NCI-H2171 treated with DMSO at 0.1 percent for 48 hours (cell line): ENCODE measurements at regions not wholly inside any gene's neighbourhood (a gene's known extent, or its start where the extent isn't known, plus 50 kb on each side); places are given as distances from the start of the nearest gene placed in this dataset.
A peak's percentile ranks its signal among the peaks of the same experiment; 100 is the strongest.
"Not testable (repeated sequence)": the region's sequence is repeated elsewhere in the genome, so short reads cannot be mapped to it uniquely, and the experiment has no call there.

Experiments
- DNase-seq: peaks from one replicate; lab custom pipeline; 2025; lab: John Stamatoyannopoulos, UW

DNA sequence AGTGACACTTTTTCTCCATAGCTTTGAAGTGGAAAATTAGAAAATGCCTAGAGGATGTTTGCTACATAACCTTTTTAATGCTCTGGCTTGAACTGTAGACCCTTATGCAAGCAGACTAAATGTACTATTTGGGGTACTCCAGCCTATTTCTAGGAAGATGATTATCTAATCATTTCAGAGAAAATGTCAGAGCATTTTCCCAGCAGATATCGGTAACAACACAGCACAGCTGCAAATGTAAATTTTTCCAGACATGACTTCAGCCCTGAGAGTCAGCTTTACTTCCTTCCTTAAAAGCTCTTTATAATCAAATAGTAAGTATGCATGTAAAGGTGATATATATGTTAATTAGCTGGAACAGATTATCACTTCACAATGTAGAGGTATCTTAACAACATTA is 1647.1 kb downstream of the SUCLG1 start:
- no peak for DNase-seq

DNA sequence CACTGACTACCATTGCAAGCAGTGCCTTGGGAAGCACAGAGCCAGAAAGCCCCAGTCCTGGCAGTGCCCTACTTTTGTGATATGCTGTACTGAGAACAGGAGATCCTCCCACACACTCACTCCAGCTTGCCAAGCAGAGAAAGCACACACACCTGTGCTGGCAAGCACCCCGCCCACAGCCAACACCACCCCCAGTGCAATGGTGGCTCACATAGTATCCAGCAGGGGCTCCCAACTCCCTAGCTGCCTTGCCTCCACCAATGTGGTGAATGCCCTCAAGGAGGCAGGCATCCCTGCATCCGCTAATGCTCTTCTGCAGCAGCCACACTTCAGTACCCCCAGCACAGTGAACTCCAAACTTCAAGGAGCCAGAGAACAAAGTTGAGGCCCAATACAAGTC is 1655.8 kb downstream of the SUCLG1 start:
- no peak for DNase-seq

DNA sequence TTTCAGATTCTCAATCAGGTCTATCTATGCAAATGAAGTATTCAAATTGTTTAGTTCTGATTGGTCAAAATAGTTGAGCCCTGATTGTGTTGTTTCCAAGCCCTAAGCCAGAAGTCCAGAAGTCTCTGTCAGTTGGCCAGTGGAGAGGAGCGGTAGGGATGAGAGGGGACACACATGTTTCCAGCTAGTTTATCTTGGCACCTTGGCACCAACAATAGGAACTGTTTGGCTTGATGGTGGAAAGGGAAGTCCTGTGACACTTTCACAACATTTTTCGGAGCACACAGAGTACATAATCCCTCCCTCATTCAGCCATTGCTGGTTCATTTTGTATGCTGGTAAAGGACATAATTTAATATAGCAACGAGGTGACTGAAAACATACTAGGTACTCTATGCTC is 1661.6 kb downstream of the SUCLG1 start:
- DNase-seq, result no peak

DNA sequence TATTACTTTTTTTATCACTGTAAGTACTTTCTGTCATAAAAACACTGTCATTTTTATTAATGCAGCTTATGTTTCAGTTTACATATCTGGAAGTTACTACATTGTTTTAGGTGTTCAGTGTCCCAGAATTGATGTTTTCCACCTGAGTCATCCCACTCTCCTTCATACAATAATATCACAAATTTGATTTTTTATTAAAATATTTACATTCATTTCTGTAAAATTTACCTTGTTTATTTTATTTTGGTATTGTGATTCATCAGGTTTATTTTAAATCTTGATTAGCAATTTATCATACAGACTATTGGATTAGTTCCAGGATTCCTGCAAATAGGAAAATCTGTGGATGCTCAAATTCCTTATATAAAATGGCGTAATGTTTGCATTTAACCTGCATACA is 1662.9 kb downstream of the SUCLG1 start:
- no peak for DNase-seq

DNA sequence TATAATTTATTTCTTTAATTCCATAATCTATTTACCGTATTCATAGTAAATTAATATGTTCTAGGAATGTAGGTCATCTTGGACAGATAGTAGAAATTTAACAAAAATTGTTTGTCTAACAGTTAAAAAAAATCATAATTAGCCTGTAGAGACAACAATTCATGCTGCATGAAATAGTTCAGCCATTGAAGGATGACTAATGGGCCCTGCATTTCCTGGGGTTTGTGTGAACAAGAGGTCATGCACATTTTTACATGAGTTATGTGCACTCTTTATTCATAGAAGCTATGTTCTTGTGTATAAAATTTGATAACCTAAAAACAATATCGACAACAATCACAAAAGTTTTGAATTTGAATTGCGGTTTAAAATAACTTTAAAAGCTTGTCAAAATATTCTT is 1663.6 kb downstream of the SUCLG1 start:
- DNase-seq, result no peak

DNA sequence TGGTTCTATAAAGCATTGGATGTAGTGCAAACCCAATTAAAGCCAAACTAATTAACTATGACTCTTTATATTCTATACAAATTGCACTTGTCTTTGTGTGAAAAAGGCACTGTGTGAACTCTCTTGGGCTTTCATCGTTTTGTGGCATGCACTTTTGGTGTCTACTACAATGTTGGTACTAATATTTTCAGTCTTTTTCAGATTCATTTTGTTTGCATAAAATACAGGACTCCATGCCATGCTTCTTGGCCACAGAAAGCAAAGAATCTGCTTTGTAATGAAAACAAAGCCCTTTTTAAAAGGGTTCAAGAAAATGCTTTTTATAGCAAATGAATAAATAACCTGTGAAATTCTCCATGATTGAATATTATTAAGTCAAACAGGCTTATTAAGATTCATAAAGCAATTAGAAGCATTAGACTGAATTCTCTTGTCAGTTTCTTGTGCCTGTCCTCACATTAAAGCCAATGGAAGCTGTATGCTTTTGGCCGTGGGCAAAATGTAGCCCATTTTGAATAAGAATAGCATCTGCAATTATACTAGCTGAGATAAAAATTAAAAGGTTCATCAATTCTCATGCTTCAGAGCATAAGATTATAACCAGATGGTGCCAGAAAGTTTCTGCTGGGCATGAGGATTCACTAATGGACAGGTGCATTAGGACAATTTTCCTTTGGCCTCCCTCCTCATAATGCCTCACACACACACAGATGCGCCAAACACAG is 1665.2 kb downstream of the SUCLG1 start:
- no peak for DNase-seq

DNA sequence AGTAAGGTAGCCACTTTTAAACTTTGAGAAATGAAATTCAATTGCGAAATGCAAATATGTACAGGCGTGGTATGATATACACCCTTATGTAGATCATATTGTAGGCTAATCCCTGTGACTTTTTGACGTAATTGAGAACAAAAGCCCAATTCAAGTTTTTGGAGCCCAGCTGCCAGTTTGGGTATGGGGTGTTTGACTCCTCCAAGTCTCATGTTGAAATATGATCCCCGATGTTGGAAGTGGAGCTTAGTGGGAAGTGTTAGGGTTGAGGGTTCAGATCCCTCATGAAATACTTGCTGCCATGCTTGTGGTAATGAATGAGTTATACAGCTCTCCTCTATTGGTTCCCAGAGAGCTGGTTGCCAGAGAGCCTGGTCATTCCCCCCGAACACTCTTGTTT is 1666.8 kb downstream of the SUCLG1 start:
- no peak for DNase-seq

DNA sequence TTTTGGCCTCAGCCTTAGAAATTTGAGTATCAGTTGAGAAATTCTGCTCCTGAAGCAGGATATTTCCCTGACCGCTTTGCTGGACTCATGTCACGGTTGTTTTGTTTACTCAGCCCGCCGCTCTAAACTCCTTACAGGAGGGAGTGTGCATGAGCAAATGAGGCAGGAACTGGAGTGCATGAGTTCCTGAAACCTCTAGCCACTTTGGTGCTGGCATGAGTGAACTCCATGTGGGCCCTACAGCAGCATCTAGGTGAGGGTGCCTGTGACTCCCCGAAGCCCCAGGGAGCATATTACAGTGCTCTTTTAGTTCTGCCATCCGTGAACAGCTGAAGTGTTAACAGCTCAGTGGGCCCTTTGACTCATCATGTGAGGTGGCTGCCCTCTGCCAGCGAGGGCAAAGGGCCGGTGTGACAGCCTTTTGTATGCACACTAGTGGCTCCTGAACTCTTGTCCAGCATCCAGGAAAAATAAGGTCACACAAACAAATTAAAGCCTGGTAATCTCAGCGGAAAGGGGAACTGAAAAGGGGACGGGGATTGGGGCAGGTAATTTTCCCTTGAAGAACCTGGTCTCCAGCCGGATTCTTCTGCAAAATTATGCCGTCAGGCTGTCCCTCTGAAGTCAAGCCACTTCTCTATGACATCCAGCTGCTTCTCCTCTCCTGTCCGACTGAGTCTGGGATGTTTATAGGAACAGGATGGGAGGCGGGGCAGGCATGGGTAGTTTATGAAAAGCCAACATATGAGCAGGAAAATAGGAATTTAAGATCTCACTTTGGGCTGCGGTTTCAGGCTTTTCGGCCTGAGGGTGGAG is 1668.7 kb downstream of the SUCLG1 start:
- DNase-seq, result no peak

DNA sequence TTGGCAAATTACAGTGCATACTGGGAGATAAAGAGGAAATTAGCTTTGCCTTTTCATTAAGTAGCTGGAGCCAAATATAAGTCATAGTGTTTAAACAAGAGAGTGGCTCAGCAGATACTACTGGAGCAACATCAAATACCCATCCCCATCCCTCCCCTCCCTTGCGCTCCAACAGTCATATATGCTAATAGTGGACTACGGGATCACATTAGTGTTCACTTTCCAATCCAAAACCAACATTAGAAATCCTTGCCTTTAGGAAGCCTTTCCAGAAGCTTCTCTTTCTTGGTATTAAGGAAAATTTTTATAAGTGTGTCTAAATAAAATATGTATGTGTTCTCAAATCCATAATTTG is 1669.3 kb downstream of the SUCLG1 start:
- DNase-seq, result no peak

DNA sequence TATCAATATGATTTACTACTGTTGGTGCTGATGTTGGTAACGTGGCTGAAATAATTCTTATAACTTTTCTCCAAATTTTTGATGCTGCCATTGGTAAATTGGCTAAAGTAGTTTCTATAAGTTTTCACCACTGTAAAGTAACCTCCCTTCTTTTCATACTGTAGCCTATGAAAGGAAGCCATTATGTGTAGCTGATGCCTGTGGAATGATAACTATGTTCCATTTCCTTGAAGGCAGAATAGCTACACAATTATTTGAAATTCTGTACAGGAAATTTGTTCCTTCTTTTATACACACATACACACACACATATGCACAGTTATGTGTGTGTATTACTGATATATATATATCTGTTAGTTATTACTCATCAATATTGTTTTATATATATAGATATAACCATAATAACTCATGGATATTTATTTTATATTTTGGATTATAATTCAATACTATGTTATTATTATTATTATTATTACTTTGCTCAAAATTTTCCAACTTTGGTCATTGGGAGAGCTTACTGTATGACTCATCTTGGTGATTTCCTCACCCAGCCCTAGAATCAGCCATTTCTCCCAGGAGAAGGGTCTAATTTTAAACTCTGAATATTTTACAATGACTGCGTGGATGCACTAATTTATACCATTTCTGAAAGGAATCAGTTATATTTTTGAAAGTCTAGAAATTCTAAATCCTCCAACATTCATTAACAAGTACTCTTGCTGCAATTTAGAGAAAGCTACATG is 1677.7 kb downstream of the SUCLG1 start:
- DNase-seq, result no peak

DNA sequence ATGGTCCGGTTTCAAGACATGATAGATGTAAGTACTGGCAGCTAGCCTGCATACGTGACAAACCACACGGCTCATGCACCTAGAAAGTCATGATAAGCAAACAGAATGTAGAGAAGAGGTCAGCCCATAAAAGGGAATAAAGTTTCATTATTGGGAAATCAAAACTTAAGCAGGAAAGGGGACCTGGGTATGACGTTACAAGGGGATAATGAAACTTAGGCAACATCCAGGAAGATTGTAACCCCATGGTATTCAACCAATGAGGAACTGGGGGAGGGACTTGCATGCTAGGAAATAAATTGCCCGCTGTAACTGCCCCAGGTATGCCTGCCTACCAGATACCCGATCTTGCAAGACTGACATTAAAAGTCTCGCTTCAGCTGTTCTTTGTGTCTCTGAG is 1679.0 kb downstream of the SUCLG1 start:
- no peak for DNase-seq

DNA sequence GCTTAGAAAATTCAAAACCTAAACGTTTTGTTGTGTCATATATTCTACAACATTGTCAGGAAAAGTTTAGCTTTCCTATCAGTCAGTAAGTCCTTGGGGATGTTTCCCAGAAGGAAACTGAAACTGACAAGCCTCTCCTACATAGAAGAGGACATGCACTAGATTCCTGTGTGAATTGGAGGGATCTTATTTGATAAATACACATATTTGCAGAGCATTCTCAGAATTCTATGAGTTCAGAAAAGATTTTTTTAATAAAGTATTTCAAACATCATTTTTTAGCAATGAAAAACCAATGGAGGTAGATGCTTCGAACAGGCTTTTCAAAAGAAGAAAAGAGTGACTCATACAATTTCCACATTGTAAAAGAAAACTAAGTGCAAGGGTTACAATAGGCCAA is 1706.7 kb downstream of the SUCLG1 start:
- DNase-seq, result no peak

DNA sequence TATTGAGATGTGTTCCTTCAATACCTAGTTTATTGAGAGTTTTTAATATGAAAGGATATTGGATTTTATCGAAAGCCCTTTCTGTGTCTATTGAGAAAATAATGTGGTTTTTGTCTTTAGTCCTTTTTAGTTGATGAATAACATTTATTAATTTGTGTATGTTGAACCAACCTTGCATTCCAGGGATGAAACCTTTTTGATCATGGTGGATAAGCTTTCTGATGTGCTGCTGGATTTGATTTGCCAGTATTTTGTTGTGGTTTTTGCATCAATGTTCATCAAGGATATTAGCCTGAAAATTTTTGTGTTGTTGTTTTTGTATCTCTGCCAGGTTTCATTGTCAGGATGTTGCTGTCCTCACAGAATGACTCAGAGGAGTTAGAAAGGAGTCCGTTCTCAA is 1710.4 kb downstream of the SUCLG1 start:
- DNase-seq, result no peak

DNA sequence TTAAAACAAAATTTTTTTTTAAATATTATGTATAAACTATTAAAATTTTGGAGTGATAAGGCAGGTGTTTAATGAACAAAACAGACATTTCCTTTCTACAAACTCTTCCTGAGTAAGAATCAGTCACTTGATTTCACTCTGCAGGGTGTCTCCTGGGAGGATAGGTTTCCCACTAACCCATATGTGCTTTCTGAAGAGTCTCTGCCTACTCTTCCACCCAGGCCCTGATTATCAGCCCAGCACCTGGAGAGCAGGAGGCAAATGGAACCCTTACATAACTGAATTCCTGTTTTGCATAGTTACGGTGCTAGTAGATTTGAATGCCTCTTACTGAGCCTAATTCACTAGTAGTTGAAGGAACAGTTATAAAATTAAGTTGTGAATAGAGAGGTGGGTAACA is 1718.6 kb downstream of the SUCLG1 start:
- DNase-seq, result peak; percentile 14

DNA sequence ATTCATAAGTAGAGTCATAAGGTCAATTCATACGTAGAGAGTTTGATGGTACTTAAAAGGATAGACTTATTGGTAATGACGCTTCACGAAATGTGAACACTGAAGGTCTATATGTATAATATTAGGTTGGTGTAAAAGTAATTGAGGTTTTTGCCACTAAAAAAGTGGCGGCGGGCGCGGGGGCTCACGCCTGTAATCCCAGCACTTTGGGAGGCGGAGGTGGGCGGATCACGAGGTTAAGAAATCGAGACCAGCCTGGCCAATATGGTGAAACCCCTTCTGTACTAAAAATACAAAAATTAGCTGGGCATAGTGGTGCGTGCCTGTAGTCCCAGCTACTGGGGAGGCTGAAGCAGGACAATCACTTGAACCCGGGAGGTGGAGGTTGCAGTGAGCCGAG is 1721.1 kb downstream of the SUCLG1 start:
- DNase-seq, result not testable (repeated sequence)

DNA sequence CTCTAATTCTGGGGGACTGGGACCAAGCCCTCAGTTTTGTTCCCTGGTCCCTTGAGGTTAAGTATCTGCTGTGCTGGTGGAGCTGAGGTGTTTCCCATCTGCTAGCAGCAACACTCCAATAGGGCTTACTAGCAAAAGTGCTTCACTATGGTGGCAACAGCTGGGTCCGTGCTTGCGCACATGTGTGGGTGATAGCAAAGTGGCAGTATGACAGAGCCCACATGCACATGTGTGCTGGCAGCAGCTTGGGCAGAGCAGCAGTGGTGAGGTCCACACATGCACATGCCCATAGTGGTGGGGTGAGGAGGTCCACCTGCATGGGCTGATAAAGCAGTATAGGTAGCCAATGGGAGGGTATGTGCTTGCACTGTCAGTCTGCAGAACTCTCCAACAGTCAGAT is 1723.7 kb downstream of the SUCLG1 start:
- no peak for DNase-seq

DNA sequence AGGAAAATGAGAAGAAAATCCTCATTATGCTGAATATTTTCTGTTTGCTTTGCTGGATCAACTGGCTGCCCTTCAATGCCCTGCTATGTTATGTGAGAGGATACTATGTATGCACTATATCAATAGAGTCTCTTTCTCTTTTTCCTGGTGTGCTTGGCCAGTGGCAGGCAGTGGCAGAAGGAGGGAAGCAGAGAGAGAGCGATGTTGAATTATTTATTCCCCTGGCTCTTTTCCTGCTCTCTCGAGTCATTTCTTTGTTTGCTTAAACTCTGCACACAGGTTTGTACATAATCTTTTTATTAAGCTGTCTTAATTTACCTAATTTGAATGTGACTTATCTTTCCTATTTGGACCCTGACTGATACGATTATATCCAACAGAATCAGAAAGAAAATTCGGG is 1727.3 kb downstream of the SUCLG1 start:
- DNase-seq, result no peak

DNA sequence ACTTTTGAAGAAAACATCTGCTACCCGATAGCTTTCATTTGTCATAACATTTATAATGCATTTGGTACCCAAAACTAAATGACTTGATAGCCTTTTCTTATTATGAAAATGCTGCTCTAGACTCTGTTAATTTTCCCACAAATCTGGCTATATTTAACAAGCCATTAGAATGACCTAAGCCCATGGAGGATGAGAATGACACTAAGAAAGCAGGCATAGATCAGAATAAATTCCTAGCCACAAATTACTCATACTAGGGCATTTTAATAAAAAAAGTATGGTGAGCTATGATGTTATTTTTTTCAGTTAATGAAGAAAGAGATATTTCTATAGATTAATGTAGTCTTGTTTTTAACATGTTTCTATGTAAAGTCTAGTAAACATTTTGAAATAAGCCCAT is 1728.3 kb downstream of the SUCLG1 start:
- DNase-seq, result no peak

DNA sequence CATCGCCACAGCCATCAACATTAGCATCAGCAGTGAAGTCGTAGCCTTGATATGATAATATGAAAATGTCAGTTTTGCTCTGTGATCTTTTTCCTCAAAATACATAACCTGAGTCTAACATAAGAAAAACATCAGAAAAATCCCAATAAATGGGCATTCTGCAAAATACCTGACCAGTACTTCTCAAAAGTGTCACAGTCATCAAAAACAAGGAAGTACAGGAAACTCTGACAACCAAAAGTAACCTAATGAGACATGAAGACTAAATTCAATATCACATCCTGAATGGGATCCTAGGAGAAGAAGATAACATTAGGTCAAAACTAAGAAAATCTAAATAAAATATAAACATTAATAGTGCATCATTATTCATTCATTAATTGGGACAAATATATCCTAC is 1731.0 kb downstream of the SUCLG1 start:
- DNase-seq, result no peak

DNA sequence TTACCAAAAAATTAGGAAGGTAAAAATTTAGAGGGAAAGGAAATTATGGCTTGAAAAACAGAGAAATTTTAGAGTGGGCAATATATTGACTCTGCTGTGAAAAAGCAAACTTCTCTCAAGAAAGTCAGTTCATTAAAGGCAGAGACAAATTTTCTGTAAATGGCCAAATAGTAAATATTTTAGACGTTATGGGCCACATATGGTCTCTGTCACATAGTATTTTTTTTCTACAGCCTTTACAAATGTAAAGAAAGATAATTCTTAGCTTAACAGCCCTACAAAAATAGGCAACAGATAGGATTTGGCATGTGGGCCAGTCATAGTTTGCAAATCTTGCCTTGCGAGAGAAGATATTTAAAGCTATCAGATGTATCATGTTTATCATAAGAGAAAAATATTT is 1750.4 kb downstream of the SUCLG1 start:
- DNase-seq, result no peak

DNA sequence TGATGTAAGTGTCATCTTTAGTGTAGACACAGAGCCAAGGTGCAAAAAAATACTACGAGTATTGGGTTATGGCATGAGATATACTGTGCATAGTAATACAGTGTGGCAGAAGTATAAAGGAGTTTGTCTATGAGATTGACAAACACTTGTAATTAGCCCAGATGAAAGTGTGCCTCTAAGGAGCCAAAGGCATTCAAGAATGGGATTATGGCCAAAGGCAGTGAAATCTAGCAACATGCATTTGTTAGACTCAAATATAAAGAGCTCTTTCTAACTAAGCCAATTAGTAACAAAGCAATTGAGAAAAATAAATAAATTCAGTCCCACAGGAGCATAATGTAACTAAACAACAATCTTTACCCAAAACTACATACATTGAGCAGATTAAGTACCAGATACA is 1761.8 kb downstream of the SUCLG1 start:
- DNase-seq, result no peak

DNA sequence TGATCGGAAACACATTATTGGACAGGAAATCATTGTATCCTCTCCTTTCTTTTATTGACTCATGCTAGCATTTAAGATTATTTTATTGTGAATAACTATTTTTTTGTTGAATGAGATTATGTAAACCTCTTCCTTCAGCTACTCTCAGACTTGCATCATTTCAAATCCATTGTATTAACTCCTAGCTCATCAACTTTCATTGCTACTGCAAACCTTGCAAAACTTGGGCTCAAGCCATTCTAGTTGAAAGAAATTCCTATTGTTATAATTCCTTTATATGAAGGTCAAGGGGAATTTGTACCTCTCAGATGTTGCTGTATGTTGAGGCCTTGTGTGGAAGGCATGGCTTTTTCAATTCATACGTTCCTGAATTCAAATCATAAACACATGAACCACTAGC is 1764.6 kb downstream of the SUCLG1 start:
- DNase-seq, result no peak

DNA sequence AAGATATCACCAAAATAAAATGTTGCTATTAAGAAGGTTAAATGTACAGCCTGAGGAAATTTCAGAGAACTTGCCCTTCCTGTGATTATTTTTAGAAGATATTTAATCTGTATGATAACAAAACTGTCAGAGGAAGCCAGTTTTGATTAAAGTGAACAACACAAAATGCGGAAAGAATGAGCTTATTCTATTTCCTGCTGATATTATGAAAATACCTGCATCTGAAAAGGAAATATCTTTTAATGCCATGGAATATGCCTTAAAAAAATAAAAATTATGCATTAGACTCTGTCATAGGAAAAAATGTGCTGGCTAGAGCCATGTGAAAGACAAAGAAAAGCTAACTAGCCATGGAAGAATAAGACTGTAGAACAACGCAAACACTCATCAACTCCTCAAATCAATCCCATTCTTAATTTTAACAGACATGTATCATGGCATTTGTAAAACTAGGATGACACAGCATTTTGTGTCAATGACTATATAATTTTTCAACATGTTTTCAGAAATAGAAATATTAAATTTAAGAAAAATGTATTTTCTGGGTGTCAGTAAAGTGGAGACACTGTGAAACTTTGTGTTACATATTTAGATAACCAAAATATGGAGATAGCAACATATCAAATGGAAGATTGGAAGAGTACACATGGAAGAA is 1768.2 kb downstream of the SUCLG1 start:
- no peak for DNase-seq
